ENCODE measurements at regions not wholly inside any gene's neighbourhood (a gene's known extent, or its start where the extent isn't known, plus 50 kb on each side); places are given as distances from the start of the nearest gene placed in this dataset.

DNA sequence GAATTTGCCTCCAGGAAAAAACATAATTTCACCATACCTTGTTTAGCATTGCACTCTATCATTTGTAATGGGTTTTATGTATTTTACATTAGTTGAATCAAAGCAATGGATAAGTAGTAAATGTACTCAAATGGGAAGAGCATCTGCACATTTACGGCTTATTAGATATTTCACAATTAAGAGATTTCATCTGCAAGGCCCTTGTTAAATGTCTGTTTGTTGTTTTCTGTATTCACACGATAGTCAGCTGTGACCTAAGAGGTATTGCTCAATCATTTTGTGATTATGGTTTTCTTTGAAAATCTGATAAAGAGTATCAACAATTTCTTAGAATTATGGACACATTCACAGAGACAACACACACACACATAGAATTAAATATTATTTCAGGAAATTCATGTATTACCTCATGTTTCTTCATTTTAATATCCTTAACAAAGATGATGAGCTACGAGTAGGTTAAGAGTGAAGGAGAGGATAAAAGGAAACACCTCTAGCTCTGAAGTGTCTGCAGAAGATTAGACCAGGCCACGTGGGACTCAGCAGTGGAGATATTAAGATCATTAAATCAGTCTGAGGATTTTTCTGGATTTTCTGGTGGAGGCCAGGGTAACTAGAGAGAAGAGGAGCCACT lies 121.9 kb upstream of the POU1F1 start:
- intact Hi-C loops (cut with DNase I), result no loop called here
- no peak for DNase-seq
- Histone ChIP-seq H3K4me3 (no peak overlapping the region), H3K27ac (no peak overlapping the region), H3K4me1 (no peaks in the 10 kb centered on the region), H3K27me3 (no peaks in the 10 kb centered on the region), H3K9me3 (peaks cover 6% of the 10 kb centered on the region), H3K36me3 (no peaks in the 10 kb centered on the region)
- ATAC-seq, result no peak
- TF ChIP-seq, protein P1, sequence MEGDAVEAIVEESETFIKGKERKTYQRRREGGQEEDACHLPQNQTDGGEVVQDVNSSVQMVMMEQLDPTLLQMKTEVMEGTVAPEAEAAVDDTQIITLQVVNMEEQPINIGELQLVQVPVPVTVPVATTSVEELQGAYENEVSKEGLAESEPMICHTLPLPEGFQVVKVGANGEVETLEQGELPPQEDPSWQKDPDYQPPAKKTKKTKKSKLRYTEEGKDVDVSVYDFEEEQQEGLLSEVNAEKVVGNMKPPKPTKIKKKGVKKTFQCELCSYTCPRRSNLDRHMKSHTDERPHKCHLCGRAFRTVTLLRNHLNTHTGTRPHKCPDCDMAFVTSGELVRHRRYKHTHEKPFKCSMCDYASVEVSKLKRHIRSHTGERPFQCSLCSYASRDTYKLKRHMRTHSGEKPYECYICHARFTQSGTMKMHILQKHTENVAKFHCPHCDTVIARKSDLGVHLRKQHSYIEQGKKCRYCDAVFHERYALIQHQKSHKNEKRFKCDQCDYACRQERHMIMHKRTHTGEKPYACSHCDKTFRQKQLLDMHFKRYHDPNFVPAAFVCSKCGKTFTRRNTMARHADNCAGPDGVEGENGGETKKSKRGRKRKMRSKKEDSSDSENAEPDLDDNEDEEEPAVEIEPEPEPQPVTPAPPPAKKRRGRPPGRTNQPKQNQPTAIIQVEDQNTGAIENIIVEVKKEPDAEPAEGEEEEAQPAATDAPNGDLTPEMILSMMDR (IDR thresholded peaks at IDR 0.05), result no peak

DNA sequence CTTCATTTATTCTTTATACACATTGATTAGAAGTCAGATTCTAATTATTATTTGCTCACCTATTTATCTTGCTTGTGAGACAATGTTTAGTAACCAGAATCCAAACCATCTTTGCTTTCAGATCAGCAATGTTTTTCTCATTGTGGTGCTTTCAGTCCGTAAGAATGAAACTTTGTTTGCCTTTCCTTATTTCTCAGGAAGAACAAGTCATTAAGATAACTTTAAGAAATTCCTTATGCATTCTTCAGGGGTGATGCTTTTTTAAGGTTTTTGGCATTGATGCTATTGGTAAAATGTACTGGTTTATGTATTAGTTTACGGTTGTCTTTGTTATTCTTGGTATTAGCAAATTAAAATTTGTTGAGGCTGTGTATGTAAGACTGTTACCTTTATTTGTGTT lies 120.8 kb upstream of the POU1F1 start:
- ATAC-seq, result no peak
- H3K27me3 ChIP-seq, result no peaks in the 10 kb centered on the region

DNA sequence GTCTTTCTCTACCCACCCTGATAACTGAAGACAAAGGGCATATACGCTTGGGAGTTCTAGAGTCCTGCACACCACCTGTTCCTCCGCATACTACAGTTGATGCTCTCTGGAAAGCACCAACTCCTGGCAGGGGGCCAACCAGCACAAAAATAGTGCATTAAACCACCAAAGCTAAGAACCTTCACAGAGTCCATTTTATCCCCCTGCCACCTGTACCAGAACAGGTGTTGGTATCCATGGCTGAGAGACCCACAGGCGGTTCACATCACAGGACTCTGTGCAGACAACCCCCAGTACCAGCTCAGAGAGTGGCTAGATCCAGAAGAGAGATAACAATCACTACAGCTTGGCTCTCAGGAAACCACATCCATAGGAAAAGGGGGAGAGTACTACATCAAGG lies 114.4 kb upstream of the POU1F1 start:
- Histone ChIP-seq H3K9me3 (peaks cover 6% of the 10 kb centered on the region), H3K27me3 (no peaks in the 10 kb centered on the region), H3K27ac (no peak overlapping the region), H3K4me3 (no peak overlapping the region), H3K36me3 (no peaks in the 10 kb centered on the region), H3K4me1 (no peaks in the 10 kb centered on the region)
- TF ChIP-seq, protein P1 (IDR thresholded peaks at IDR 0.05), result no peak
- DNase-seq, result no peak
- intact Hi-C loops (cut with DNase I), result no loop called here
- ATAC-seq, result no peak

More for the DNA sequence above, 120.8 kb upstream of the POU1F1 start:
- no peaks in the 10 kb centered on the region for H3K4me1 ChIP-seq
- no peak overlapping the region for H3K27ac ChIP-seq
- TF ChIP-seq, protein P1 (IDR thresholded peaks at IDR 0.05), result no peak
- no peak overlapping the region for H3K4me3 ChIP-seq
- intact Hi-C loops (cut with DNase I), result no loop called here
- H3K9me3 ChIP-seq, result peaks cover 6% of the 10 kb centered on the region
- DNase-seq, result no peak
- H3K36me3 ChIP-seq, result no peaks in the 10 kb centered on the region

DNA sequence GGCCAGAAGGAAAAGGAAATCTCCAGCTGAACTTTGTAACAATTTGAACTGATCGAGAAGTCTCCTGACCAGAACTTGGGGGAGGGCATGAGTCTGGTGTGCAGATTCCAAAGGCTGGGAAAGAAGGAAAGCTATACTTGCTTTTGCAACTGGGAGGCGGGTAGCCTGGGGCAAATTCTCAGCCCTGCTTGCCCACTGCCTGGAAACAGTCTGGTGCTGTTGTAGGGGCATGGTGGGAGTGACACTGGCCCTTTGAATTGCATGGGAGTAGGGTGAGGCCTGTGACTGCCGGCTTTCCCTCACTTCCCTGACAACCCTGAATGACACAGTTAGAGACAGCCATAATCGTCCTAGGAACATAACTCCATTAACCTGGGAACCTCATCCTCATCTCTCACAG lies 114.0 kb upstream of the POU1F1 start:
- DNase-seq (no peak), ATAC-seq (no peak)
- TF ChIP-seq, protein P1 (IDR thresholded peaks at IDR 0.05), result no peak
- H3K36me3 ChIP-seq, result no peaks in the 10 kb centered on the region
- peaks cover 6% of the 10 kb centered on the region for H3K9me3 ChIP-seq
- no peak overlapping the region for H3K4me3 ChIP-seq
- no peaks in the 10 kb centered on the region for H3K4me1 ChIP-seq
- intact Hi-C loops (cut with DNase I), result no loop called here
- H3K27me3 ChIP-seq, result no peaks in the 10 kb centered on the region
- no peak overlapping the region for H3K27ac ChIP-seq

DNA sequence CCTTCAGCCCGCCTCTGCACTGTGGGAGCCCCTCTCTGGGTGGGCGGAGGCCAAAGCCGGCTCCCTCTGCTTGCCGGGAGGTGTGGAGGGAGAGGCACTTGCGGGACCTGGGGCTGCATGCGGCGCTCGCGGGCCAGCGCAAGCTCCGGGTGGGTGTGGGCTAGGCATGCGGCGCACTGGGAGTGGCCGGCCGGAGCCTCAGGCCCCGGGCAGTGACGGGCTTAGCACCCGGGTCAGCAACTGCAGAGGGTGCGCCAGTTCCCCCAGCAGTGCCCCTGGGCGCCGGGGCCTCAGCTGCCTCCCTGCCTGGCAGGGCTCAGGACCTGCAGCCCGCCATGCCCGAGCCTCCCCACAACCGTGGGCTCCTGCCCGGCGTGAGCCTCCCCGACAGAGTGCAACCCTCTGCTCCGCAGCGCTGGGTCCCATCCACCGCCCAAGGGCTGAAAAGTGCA lies 98.9 kb upstream of the POU1F1 start:
- no peaks in the 10 kb centered on the region for H3K36me3 ChIP-seq
- intact Hi-C loops (cut with DNase I), result no loop called here
- DNase-seq (no peak), ATAC-seq (peak; percentile 52)
- no peak overlapping the region for H3K27ac ChIP-seq
- H3K9me3 ChIP-seq, result no peaks in the 10 kb centered on the region
- TF ChIP-seq, protein P1 (IDR thresholded peaks at IDR 0.05), result no peak
- no peaks in the 10 kb centered on the region for H3K4me1 ChIP-seq
- H3K27me3 ChIP-seq, result no peaks in the 10 kb centered on the region
- no peak overlapping the region for H3K4me3 ChIP-seq

DNA sequence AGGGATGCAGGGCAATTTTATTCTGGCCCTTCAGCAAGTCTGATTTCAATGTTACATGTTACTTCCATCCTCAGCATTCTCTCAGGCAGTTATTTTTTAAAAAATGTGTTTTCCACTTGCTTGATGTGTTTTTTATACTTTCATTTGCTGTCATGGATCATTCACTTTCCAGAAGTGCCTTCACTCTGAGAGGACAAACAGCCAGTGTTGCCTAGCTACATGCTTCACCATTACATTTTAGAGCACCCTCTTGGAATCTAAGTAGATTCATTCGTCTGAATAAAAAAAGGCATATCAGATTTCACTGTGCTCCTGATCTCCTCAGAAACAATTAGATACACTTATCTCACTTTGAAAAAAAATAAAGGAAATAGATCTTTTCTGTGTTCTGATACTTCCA lies 93.6 kb upstream of the POU1F1 start:
- Histone ChIP-seq H3K9me3 (no peaks in the 10 kb centered on the region), H3K27me3 (no peaks in the 10 kb centered on the region), H3K36me3 (no peaks in the 10 kb centered on the region), H3K4me3 (no peak overlapping the region), H3K27ac (no peak overlapping the region), H3K4me1 (no peaks in the 10 kb centered on the region)
- DNase-seq, result no peak
- TF ChIP-seq, protein P1 (IDR thresholded peaks at IDR 0.05), result no peak
- intact Hi-C loops (cut with DNase I), result no loop called here
- no peak for ATAC-seq

Measured in upper lobe of right lung (tissue), 1 donor.